ENCODE measurements at regions not wholly inside any gene's neighbourhood (a gene's known extent, or its start where the extent isn't known, plus 50 kb on each side); places are given as distances from the start of the nearest gene placed in this dataset.

DNA sequence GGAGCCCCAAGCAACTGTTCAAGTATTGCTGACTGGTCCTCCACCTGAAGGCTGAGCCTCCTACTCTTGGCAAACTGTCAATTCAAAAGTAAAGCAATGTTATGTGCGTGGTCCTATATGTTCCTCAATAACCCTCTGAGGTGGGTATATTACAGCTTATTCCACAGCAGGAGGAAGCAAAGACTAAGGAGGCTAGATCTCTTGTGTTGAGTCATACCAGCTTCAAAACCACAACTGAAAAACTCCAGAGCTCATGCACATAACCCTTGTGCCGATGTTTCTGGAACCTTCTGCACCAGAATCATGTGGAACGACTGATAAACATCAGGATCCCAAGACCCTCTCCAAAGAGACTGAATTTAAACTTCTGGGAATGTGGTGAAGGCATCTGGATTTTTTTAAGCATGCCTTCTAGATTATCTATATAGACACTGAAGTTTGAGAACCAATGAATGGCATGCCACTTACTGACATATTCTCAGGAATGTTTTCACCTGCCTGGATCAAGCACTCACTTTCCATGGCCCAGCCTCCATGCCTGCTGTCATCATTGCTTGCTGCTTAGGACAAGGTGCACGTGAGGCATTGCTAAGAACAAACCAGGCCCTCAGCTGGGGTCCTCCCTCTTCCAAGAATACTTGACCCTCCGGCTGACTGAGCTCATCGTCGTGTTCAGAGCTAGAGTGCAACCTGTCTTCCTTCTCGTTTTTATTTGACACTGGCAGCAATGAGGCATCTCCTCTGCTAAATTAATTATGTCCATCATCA lies 194.7 kb downstream of the BCL11B start:
- DNase-seq (ENCODE audit: low spot score), result no peak

DNA sequence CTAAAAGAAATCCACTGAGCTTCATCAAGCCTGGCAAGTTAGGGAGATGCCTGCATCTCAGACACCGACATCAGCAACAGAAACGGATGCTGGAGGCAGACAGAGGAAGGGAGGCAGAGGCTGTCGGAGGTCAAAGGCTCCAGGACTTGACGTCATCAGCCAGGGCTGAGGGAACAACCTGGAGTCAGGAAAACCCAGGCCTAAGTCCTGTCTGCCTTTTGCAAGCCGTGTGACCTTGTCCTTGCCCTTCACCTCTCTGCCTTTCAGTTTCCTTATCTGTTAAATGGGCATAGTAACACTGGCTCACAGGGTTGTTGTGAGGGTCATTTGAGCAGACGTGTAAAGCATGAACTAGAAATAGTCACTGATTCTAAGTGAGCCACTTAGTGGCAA lies 194.2 kb downstream of the BCL11B start:
- DNase-seq (ENCODE audit: low spot score), result no peak

DNA sequence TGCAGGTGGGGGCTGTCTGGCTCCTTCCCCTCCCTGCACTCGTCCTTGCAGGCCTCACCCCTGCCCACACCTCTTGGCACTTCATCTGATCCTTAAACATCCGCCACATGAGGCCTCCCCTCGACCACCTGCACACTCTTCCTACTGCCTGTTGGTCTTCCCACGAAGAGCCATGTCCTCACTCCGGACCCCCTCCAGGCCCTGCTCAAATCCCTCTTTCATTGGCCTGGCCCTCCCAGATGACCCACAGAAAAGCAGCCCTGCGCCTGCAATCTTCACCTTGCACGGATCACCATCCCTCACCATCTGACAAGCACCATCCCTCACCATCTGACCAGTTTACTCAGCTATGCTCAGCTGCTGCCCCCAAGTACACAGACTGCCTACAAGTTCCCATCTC lies 193.6 kb downstream of the BCL11B start:
- DNase-seq (ENCODE audit: low spot score), result no peak

DNA sequence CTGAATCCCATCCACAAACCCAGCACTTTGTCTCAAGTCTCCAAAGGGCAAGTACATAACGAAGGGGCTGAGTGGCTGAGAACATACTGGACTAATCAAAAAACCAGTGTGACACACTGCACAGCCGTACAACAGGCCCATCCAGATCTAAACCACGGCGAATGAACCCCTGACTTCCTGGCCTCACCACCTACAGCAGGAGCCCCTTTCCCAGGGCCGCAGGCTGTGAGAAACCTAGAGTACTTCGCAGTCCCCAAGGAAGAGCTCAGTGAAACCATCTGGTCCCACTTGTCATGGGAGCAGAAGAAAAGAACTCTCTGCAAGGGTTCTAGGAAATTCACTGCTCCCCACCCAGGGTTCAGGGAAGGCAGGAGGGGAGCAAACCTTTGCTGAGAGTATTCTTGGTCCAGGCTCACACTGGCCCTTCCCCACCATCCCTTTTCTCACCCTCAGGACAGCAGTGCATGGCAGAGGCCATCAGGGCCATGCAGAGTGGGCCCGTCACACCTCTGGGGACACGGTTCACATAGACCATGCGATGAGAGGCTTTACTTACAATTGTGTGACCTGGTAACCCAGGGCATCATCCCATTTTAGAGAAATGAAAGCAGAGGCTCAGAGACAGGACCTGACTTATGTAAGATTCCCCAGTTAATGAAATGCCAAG lies 192.8 kb downstream of the BCL11B start:
- DNase-seq (ENCODE audit: low spot score), result no peak

DNA sequence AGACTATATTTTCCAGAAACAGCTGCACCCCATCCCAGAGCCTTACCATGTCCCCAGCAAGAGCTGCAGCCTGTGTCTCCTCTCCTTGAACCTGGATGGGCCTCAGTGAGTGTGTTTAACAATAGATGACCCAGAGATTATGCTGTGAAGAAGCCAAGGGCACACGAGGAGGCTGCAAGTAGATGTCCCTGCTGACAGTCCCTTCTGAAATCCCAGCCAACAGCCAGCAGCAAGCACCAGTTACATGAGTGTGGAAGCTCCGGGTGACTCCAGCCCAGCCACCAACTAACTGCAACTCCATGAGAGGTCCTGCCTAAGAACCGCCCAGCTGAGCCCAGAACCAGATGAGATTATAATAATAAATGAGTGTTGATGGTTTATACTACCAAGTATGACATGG lies 191.7 kb downstream of the BCL11B start:
- no peak for DNase-seq (ENCODE audit: low spot score)

DNA sequence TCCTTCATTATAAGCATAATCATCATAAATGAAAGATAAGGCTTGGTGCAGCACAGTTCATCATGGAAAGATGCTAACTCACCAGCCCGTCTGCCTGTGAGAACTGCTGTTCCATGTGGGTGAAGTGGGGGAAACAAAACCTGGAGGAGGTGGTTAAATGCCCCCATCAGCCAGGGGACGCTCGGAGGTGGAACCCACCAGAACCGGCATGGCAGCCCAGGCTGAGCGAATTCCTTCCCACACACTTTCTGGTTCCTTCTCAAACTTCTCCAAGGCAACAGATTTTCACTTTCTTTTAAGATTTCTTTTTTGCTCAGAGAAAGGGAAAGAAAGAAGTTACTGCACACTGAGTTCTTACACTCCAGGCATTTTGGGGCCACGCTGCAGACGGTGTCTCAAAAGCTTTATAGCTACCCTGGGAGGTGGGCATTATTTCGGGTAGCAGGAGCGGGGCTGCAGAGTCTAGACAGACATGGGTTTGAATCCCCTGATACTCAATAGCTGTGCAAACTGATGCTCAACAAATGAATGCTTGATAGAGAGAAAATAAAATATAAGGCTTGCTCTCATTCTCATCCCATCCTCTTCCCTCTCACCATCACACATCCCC lies 190.7 kb downstream of the BCL11B start:
- no peak for DNase-seq (ENCODE audit: low spot score)

DNA sequence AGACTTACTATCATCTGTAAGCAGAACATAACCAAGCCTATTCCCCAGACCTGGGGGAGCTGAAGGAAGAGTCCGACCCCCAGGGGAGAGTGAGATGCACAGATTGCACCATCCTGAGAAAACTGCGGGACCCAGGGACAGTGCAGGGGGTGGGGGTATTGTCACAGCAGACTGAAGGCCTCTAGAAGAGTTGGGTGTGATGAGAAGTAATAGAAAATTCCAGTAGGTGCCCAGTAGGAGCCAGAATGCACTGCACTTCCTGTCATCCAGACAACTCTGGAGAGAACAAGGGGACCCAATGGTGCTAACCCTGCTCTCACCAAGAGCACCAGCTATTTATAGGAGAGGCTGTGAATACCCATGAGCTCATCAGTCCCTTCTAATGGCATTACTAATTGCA lies 190.1 kb downstream of the BCL11B start:
- DNase-seq (ENCODE audit: low spot score), result no peak

DNA sequence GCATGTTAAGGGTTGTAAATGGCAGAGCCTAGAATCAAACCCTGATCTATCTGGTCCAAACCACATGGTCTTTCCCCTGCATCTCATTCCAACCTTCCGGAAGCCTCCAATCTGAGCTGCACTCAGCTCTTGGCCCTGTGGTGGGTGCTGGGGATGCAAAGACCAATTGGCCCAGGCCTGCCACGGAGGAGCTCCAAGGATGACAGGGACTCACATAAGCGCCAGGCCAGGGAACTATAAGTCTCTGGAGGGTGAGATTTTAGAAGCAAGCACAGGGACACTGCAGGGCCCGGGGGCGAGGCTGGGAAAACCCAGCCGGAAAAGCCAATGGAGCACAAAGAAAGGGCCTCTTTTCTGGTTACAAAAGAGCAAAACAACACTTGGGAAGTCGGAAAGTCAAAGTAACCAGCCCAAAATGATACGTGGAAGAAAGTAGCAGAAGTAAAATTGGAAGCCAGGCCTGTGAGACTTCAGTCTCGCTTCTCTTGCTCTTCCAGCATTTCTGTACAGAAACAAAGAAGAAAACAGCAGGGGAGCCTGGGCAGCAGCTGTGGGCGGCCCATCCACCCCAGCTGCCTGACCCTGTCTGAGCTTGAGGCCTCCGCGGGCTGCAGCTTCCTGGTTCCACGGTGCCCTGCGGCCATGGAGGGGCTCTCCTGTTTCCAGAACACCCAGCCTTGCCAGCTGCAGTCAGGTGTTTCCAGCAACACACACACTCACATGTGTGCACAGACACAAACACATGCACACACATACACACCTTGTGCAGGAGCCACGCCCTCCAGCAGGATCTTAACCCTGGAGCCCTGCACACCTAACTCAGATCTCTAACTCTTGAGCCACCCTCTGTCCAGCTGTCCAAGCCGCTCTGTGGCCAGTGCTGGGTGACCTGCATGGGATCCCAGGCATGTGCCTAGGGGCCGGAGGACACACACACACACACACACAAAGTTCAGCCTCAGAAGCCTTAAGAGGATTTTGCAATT lies 178.2 kb downstream of the BCL11B start:
- DNase-seq (ENCODE audit: low spot score), result no peak

DNA sequence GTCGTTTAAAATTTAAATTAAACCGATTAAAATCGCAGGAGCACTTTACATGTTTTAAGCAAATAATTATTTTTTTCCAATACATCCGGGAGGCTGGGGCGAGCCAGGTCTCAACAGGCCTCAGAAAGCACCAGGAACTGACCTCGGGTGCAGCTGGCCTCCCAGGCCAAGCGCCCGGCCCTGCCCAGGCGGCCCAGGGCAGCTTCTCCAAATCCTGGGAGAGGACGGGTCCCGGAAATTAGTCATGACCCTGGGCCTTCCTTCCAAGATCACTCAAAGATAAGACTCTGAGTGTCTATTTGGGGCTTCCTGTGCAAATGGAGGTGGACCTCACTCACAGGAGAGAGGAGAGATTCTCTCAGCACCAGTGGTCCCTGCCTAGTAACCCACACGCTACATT lies 177.1 kb downstream of the BCL11B start:
- no peak for DNase-seq (ENCODE audit: low spot score)

DNA sequence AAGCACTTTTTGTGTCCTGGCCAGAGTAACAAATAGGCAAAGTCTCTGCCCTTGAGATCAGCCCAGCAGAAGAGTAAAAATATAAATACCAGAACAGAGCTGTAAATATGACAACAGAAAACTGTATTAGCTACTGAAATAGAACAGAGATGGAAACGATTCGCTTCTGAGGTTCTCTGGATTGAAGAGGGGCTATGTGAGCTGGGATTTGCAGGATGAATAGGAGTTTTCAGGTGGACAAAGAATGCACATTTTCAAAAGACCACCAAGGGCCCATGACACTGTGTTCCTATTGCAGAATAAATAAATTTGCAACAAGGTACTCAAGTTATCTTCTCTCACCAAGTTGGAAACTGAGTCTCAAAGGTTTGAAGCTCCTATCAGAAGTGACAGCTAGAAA lies 176.6 kb downstream of the BCL11B start:
- no peak for DNase-seq (ENCODE audit: low spot score)

DNA sequence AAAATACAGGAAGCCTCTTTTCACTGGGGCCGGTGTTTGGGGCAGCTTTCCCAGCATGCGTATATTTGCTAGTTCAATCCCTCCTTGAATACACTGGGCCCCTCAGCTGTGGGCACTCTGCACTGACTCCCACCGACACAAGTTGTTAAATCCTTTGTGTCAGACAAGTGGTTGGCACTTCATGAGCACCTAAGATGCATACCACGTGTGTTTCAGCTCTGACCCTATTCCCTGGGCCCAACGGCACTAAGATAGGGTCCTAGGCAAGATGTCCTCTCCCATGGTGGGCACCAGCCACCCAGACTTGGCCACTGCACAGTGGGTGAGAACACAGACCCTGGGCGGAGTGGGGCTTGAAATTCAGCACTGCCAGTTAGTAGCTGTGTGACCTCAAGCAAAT lies 173.8 kb downstream of the BCL11B start:
- DNase-seq (ENCODE audit: low spot score), result no peak

DNA sequence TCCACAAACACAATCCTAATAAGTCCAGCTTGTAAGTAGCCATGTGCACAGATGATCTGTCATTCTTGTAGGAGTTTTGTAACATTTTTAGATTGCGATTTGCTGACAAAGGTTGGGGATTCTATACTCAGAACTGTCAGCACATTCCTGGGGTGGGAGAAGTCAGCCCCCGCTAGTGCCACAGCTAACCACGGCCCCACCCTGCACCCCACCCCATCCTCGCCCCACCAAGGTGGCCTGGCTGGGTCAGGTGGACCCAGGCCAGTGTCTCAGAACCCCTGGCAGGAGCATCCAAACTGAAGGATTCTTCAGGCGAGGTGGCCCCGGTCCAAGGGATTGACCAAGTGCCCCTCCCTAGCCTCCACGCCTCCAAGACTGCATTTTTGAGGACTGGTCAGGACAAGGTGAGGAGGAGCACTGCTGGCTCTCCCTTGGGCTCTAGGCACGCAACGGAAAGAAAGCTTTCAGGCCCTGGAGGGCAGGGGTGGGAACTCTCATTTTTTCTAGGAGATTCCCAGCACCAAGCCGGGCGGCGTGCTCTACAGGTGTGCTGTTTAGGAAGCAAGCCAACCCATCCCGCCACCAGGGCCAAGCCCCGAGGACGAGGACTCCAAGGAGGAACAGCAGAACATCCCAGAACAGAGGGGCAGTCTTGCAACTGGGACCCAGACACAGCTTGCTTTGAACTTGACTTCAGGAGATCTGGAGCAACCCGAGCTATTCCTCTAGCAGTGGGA lies 172.8 kb downstream of the BCL11B start:
- no peak for DNase-seq (ENCODE audit: low spot score)

DNA sequence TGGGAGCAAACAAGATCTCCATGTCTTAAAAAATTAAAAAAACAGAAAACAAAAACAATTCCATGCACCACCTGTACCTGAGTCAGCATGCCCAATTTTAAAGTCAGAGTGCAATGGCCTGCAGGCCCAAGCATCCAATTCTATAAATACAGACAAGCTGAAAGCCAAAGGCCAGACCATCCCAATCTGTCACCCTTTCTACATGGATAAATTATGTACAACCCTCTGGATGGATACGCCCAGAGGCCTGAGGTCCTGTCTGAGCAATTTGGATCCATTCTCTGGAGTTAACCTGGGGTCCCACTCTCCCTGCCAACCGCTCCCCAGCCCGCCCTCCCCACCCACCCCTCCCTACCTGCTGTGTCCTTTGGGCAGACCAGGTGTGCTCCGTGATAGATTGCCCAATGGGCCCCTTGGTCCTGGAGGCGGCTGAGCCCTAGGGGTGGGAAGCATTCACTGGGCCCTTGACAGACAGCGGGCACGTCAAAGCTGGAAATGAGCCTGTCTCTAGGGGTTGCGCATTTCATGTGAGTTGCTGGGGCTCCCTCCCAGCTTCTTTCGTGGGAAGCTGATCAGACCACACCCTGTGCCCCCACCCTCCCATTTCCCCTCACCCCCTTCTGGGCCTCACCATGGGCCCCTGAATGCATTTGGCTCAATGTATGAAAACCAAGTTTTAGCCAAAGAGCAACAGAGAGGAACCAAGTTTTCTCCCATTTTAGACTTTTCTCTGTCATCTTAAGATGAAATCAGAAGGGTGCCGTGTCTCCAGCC lies 171.3 kb downstream of the BCL11B start:
- no peak for DNase-seq (ENCODE audit: low spot score)

DNA sequence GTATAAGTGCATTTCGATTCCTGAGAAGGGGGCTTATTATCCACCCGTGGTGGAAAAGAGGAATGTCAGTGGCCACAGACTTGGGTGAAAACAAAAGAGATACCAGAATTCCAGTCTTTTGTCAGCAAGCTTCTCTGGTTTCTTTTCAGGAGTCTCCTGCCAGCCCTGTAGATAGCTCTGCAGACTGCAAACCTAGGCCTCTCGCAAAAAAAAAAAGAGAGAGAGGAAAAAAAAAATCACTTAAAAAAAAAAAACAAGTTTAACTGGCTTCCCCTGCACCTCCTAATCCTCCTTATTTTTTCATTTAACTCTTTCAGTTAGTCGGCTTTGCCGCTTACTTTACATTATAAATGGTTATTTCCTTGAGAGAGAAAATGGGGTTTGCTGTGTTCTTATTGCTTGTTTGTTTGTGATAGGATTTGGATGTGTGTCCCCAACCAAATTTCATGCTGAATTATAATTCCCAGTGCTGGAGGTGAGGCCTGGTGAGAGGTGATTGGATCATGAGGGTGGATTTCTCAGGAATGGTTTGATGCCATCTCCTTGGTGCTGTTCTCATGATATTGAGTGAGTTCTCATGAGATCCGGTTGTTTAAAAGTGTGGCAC lies 170.0 kb downstream of the BCL11B start:
- DNase-seq (ENCODE audit: low spot score), result no peak

DNA sequence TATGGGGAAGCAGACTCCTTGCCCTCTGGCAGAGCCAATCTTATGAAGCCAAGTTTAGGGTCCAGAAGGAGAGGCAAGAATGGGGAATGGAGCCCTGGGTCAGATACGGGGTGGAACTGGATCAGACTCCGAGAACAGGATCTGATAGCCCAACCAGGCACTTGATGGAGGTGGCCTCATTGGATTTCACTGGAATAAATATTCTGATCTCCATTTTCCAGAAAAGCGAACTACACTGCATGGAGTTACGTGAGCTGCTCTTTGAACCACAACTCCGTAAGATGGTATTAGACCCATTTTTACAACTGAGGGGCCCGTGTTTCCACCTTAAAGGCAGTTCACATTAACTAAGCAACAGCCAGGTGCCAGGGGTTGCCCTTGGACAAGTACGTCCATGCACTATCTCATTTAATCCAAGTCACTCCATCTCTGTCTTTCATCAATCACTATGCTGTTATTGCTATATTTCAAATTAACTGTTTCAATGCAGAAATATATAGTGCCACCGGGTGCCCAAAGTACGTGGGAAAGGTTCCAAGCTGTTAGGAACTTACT lies 155.2 kb downstream of the BCL11B start:
- DNase-seq (ENCODE audit: low spot score), result no peak

DNA sequence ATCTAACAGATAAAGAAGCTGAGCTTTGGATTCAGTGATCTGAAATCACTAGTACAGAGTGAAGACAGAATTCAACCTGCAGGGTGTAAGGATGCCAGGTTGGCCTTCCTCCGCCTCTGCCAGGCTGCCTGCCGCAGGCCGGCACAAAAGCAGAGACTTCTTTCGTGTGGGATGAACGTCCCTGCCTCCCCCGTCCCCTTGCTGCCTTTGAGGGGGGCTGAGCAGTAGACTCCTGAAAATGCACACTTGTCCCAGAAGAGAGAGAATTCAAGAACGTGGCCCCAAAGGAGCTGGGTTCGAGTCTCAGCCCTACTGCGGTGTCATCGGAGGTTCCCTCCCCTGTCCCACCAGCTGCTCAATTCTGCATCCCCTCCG lies 154.3 kb downstream of the BCL11B start:
- no peak for DNase-seq (ENCODE audit: low spot score)

DNA sequence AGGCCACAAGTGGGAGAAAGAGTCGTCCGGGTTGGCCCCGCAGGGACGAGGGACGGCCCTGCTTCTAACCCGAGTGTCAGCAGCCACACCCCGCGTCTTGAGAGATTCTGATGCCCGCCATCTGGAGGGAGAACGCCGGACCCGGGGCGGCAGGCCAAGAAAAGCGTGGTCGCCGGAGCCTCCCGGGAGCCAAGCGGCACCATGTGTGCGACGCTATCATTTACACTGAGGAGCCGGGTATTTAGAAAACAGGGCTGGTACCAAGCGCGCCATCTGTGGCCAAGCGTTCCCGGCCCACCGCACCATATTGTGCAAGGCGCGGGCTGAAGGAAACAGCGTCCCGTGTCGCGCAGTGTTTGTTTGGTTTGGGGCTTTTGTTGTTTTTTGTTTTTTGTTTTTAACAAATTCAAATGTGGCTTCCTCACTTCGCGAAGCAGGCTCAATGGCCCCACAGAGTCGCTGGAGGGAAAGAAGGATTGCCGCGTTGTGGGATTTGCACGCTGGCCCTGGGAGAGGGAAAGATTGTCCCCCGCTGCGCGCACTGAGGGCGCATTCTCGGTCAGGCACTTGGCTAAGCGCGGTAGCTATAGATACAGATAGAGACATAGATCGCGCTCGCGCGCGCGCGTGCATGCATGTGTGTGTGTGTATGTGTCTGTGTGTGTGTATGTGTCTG lies 153.8 kb downstream of the BCL11B start:
- no peak for DNase-seq (ENCODE audit: low spot score)

DNA sequence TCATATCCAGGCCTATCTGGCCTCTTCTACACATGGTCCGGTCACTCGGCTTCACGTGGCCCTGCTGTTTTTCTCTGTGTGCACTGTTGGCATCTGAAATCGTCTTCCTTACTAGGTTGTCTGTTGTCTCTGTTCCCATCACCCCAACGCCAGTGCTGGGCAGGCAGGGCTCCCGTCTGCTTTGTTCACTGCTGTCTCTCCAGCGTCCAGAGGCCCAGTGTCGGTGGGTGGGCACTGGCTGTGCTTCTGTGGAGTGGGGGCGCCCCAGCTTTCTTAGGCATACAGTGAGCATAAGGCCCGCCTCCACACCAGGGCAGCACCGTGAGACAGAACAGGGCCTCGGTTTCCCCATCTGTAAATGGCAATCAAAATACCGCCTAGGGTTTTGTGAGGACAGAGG lies 153.1 kb downstream of the BCL11B start:
- no peak for DNase-seq (ENCODE audit: low spot score)
